D721Med (cell line): ENCODE measurements at regions not wholly inside any gene's neighbourhood (a gene's known extent, or its start where the extent isn't known, plus 50 kb on each side); places are given as distances from the start of the nearest gene placed in this dataset.
"Not testable (repeated sequence)": the region's sequence is repeated elsewhere in the genome, so short reads cannot be mapped to it uniquely, and the experiment has no call there.

ENCODE experiments used
- DNase-seq: peaks from one replicate; pipeline ENCODE4 v3.0.0; 2011; ENCODE audit warnings: low spot score; ENCODE audit not compliant: insufficient read length
- FAIRE-seq: peaks from 2 replicates; lab custom pipeline; 2011; peaks lifted over from hg19 to GRCh38; lab: Jason Lieb, UNC
- CTCF ChIP-seq: IDR thresholded peaks from 2 replicates; pipeline ENCODE4 v1.5.1; 2012; ENCODE audit warnings: mild to moderate bottlenecking, control low read depth; ENCODE audit not compliant: insufficient read depth; ENCODE audit errors: missing control alignments

DNA sequence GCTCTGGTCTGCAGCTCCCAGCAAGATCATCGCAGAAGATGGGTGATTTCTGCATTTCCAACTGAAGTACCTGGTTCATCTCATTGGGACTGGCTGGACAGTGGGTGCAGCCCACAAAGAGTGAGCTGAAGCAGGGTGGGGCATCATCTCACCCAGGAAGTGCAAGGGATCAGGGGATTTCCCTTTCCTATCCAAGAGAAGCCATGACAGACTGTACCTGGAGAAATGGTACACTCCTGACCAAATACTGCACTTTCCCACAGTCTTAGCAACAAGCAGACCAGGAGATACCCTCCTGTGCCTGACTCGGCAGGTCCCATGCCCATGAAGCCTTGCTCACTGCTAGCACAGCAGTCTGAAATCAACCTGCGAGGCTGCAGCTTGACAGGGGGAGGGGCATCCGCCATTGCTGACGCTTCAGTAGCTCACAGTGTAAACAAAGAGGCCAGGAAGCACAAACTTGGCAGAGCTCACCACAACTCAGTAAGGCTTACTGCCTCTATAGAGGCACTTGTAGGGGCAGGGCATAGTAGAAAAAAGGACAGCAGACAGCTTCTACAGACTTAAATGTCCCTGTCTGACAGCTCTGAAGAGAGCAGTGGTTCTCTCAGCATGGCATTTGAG is 60.5 kb downstream of the AREG start:
- not testable (repeated sequence) for FAIRE-seq, DNase-seq

GRCh38 chr4:74509363-74509762 is 64.4 kb downstream of the AREG start:
- FAIRE-seq, DNase-seq: not testable (repeated sequence)

GRCh38 chr4:74516303-74516702 is 71.4 kb downstream of the AREG start:
- no peak for FAIRE-seq
- no peak for TF ChIP-seq CTCF
- DNase-seq, result no peak

DNA sequence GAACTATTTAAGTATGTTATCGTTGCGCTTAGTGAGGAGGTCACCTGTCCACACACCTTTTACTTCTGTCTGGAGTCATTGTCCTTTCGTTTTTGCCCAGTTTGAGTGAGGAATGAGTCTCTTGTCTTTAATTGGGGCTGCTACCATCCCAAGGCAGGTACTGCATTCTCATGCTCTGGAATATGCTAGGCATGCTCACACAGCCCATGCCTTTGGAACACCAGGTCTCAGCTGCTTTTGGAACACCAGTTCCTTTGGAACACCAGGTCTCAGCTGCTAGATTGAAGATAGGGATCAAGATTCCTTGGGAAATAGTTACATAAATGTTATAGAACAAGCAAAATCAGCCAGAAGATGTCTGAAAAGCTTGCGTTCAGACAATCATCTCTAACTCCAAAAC is 73.1 kb downstream of the AREG start:
- TF ChIP-seq CTCF, result no peak
- no peak for DNase-seq
- FAIRE-seq, result no peak

- no peak for DNase-seq
- no peak for TF ChIP-seq CTCF
- no peak for FAIRE-seq
Measured at GRCh38 chr4:74522251-74522991, 77.5 kb downstream of the AREG start.

GRCh38 chr4:74523096-74523495 is 78.2 kb downstream of the AREG start:
- DNase-seq (no peak), FAIRE-seq (no peak)
- TF ChIP-seq CTCF, result no peak

GRCh38 chr4:74524985-74525384 is 80.0 kb downstream of the AREG start:
- no peak for TF ChIP-seq CTCF
- DNase-seq, result no peak
- FAIRE-seq, result no peak

- FAIRE-seq, result no peak
- DNase-seq, result no peak
- no peak for TF ChIP-seq CTCF
Measured at GRCh38 chr4:74527049-74527448, 82.1 kb downstream of the AREG start.
